Mammary epithelial cell (primary cell): ENCODE measurements at regions not wholly inside any gene's neighbourhood (a gene's known extent, or its start where the extent isn't known, plus 50 kb on each side); places are given as distances from the start of the nearest gene placed in this dataset.

Source experiments
- EZH2 ChIP-seq: IDR thresholded peaks from 2 replicates; pipeline ENCODE4 v1.6.1; 2012; ENCODE audit warnings: low read length, inconsistent platforms, borderline replicate concordance
- TF ChIP-seq, protein P1 (sequence below), 2 donors: IDR thresholded peaks in 1 of 2; conservative IDR thresholded peaks in 1 of 2; 2 replicates each; pipeline ENCODE4 v1.5.1; 2011 to 2012; ENCODE audit warnings: inconsistent platforms in 2 of 2, low read length in 2 of 2, mild to moderate bottlenecking in 2 of 2, control low read depth in 1 of 2, low read depth in 1 of 2; ENCODE audit not compliant: insufficient read depth in 1 of 2; ENCODE audit errors: extremely low read depth in 1 of 2

DNA sequence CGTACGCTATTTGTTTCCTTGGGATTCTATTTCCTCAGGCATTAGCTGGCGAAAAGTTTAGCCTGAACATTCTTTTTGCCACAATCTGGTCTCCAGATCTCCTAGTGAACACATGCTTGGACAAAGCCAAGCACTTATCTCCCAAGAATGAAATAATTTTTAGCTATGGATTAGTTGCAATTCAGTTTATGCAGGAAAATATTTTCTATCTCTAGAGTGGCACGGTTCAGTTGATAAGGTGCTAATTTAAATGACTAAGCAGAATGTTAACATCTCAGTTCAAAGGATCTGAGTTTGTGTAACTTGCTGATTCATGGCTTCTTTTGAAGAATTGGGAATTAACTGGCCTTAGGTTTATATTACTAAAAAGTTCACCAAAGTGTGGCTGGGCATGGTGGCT lies 58.1 kb upstream of the JADE1 start:
- TF ChIP-seq, protein P1, sequence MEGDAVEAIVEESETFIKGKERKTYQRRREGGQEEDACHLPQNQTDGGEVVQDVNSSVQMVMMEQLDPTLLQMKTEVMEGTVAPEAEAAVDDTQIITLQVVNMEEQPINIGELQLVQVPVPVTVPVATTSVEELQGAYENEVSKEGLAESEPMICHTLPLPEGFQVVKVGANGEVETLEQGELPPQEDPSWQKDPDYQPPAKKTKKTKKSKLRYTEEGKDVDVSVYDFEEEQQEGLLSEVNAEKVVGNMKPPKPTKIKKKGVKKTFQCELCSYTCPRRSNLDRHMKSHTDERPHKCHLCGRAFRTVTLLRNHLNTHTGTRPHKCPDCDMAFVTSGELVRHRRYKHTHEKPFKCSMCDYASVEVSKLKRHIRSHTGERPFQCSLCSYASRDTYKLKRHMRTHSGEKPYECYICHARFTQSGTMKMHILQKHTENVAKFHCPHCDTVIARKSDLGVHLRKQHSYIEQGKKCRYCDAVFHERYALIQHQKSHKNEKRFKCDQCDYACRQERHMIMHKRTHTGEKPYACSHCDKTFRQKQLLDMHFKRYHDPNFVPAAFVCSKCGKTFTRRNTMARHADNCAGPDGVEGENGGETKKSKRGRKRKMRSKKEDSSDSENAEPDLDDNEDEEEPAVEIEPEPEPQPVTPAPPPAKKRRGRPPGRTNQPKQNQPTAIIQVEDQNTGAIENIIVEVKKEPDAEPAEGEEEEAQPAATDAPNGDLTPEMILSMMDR (conservative IDR thresholded peaks at IDR 0.05 in 1 of 2, IDR thresholded peaks at IDR 0.05 in 1 of 2; ENCODE audit: extremely low read depth in 1 of 2, insufficient read depth in 1 of 2, low read depth in 1 of 2, low read length in 2 of 2): no peak
- no peak for TF ChIP-seq EZH2
